HEK293 (cell line): ENCODE measurements at regions not wholly inside any gene's neighbourhood (a gene's known extent, or its start where the extent isn't known, plus 50 kb on each side); places are given as distances from the start of the nearest gene placed in this dataset.

Source experiments
- CTCF ChIA-PET: fragments of 350-600 bp; formaldehyde crosslinking; extraction: SDS; loops from one replicate; lab custom pipeline; 2021; ENCODE audit warnings: antibody characterized with exemption; lab: Yijun Ruan, JAX
- POLR2A ChIA-PET: fragments of 300-600 bp; formaldehyde crosslinking; extraction: SDS; loops from one replicate; lab custom pipeline; 2020; ENCODE audit warnings: antibody characterized with exemption, inconsistent platforms; lab: Yijun Ruan, JAX
- H3K27ac ChIP-seq: fragments of 200-500 bp; sonication (Bioruptor generic); 2 replicates; pipeline ENCODE4 v1.5.1; 2014; ENCODE audit warnings: low read depth, low read length, control low read depth, inconsistent platforms; ENCODE audit errors: extremely low read depth
- H3K36me3 ChIP-seq, 2 experiments: fragments of 200-500 bp in 1 of 2; sonication (Bioruptor generic) in 1 of 2; 1 replicate in 1 of 2; 2 replicates in 1 of 2; pipeline ENCODE4 v1.5.1; 2014 to 2017; ENCODE audit warnings: inconsistent platforms in 2 of 2, low read length in 2 of 2; ENCODE audit not compliant: control insufficient read depth in 2 of 2, insufficient read depth in 1 of 2
- H3K4me1 ChIP-seq: fragments of 200-500 bp; sonication (Bioruptor generic); 2 replicates; pipeline ENCODE4 v1.5.1; 2014; ENCODE audit warnings: mild to moderate bottlenecking, low read length, inconsistent platforms; ENCODE audit not compliant: control insufficient read depth, insufficient read depth
- H3K4me3 ChIP-seq: 2 replicates; pipeline ENCODE4 v1.5.1; 2011; ENCODE audit warnings: low read depth, mild to moderate bottlenecking, control low read depth, low read length, moderate library complexity
- H3K9me3 ChIP-seq: fragments of 200-500 bp; sonication (Bioruptor generic); 2 replicates; pipeline ENCODE4 v1.5.1; 2014; ENCODE audit warnings: low read depth, low read length, inconsistent platforms; ENCODE audit not compliant: control insufficient read depth, insufficient read depth
- IKZF3 ChIP-seq: fragments of 450-650 bp; IDR thresholded peaks from 2 replicates; pipeline ENCODE4 v1.5.0; 2018; ENCODE audit warnings: missing biosample characterization, mild to moderate bottlenecking, missing genetic modification characterization, moderate library complexity
- INSM2 ChIP-seq: fragments of 450-650 bp; formaldehyde crosslinking; IDR thresholded peaks from 2 replicates; pipeline ENCODE4 v1.5.1; 2016; ENCODE audit warnings: missing biosample characterization, missing genetic modification characterization
- KLF16 ChIP-seq: fragments of 450-650 bp; formaldehyde crosslinking; IDR thresholded peaks from 2 replicates; pipeline ENCODE4 v1.5.1; 2017; ENCODE audit warnings: missing biosample characterization, missing genetic modification characterization
- KLF8 ChIP-seq: fragments of 450-650 bp; formaldehyde crosslinking; IDR thresholded peaks from 2 replicates; pipeline ENCODE4 v1.5.1; 2016; ENCODE audit warnings: missing biosample characterization, missing genetic modification characterization
- PRDM10 ChIP-seq: fragments of 450-650 bp; formaldehyde crosslinking; IDR thresholded peaks from 2 replicates; pipeline ENCODE4 v1.5.1; 2016; ENCODE audit warnings: missing biosample characterization, missing genetic modification characterization
- ZBTB8A ChIP-seq: fragments of 450-650 bp; formaldehyde crosslinking; IDR thresholded peaks from 2 replicates; pipeline ENCODE4 v1.5.1; 2016; ENCODE audit warnings: missing biosample characterization, missing genetic modification characterization
- ZEB2 ChIP-seq: fragments of 450-650 bp; formaldehyde crosslinking; IDR thresholded peaks from 2 replicates; pipeline ENCODE4 v1.5.1; 2016; ENCODE audit warnings: missing biosample characterization, missing genetic modification characterization
- ZNF112 ChIP-seq: fragments of 450-650 bp; formaldehyde crosslinking; IDR thresholded peaks from 2 replicates; pipeline ENCODE4 v1.5.0; 2017; ENCODE audit warnings: missing biosample characterization, missing genetic modification characterization
- ZNF114 ChIP-seq: fragments of 450-650 bp; formaldehyde crosslinking; IDR thresholded peaks from 2 replicates; pipeline ENCODE4 v1.5.0; 2017; ENCODE audit warnings: missing biosample characterization, missing genetic modification characterization
- ZNF155 ChIP-seq: fragments of 450-650 bp; formaldehyde crosslinking; IDR thresholded peaks from 2 replicates; pipeline ENCODE4 v1.5.1; 2016; ENCODE audit warnings: missing biosample characterization, missing genetic modification characterization
- ZNF16 ChIP-seq: fragments of 450-650 bp; formaldehyde crosslinking; IDR thresholded peaks from 2 replicates; pipeline ENCODE4 v1.5.1; 2016; ENCODE audit warnings: low read depth, missing biosample characterization, missing genetic modification characterization
- ZNF174 ChIP-seq: fragments of 450-650 bp; formaldehyde crosslinking; IDR thresholded peaks from 2 replicates; pipeline ENCODE4 v1.5.0; 2017; ENCODE audit warnings: missing biosample characterization, mild to moderate bottlenecking, missing genetic modification characterization
- ZNF19 ChIP-seq: fragments of 450-650 bp; formaldehyde crosslinking; IDR thresholded peaks from 2 replicates; pipeline ENCODE4; 2016; ENCODE audit warnings: missing biosample characterization, missing genetic modification characterization, low read depth
- ZNF2 ChIP-seq: fragments of 450-650 bp; formaldehyde crosslinking; IDR thresholded peaks from 2 replicates; pipeline ENCODE4 v1.5.1; 2016; ENCODE audit warnings: missing biosample characterization, missing genetic modification characterization
- ZNF335 ChIP-seq: fragments of 450-650 bp; formaldehyde crosslinking; conservative IDR thresholded peaks from 2 replicates; pipeline ENCODE4 v1.5.1; 2016; ENCODE audit warnings: missing biosample characterization, missing genetic modification characterization
- ZNF394 ChIP-seq: fragments of 450-650 bp; formaldehyde crosslinking; IDR thresholded peaks from 2 replicates; pipeline ENCODE4 v1.5.1; 2016; ENCODE audit warnings: missing biosample characterization, missing genetic modification characterization, mild to moderate bottlenecking, moderate library complexity, borderline replicate concordance
- ZNF510 ChIP-seq: fragments of 450-650 bp; formaldehyde crosslinking; IDR thresholded peaks from 2 replicates; pipeline ENCODE4 v1.5.1; 2018; ENCODE audit warnings: mild to moderate bottlenecking, missing genetic modification characterization, missing biosample characterization; ENCODE audit not compliant: insufficient replicate concordance
- ZNF600 ChIP-seq: fragments of 450-650 bp; formaldehyde crosslinking; IDR thresholded peaks from 2 replicates; pipeline ENCODE4 v1.5.1; 2016; ENCODE audit warnings: missing biosample characterization, missing genetic modification characterization
- ZNF610 ChIP-seq: fragments of 450-650 bp; formaldehyde crosslinking; IDR thresholded peaks from 2 replicates; pipeline ENCODE4 v1.5.1; 2016; ENCODE audit warnings: missing biosample characterization, missing genetic modification characterization, borderline replicate concordance
- ZNF692 ChIP-seq: fragments of 450-650 bp; formaldehyde crosslinking; IDR thresholded peaks from 2 replicates; pipeline ENCODE4 v1.5.1; 2016; ENCODE audit warnings: missing biosample characterization, missing genetic modification characterization
- ZSCAN30 ChIP-seq: fragments of 450-650 bp; IDR thresholded peaks from 2 replicates; pipeline ENCODE4 v1.5.1; 2018; ENCODE audit warnings: missing biosample characterization, mild to moderate bottlenecking, missing genetic modification characterization, moderate library complexity

- H3K9me3 ChIP-seq, result no peaks in the 10 kb centered on the region
- TF ChIP-seq ZNF174 (tag by site-specific recombination) (no peak), ZNF335 (tag by site-specific recombination) (no peak), ZNF19 (tag by site-specific recombination) (no peak), ZNF394 (tag by site-specific recombination) (no peak), KLF8 (tag by site-specific recombination) (no peak)
- TF ChIP-seq, all 188 proteins: peak for 0
- H3K4me1 ChIP-seq, result no peaks in the 10 kb centered on the region
- no peak overlapping the region for H3K27ac ChIP-seq
- no peak overlapping the region for H3K4me3 ChIP-seq
- ChIA-PET POLR2A (interaction anchor here (0.6 kb wide), 1 partner anchor 132 kb away, joined by 6 read pairs; no protein-coding TSS in a partner anchor), CTCF (interaction anchor here (0.7 kb wide), 1 partner anchor 301 kb away, joined by 4 read pairs; no protein-coding TSS in a partner anchor)
- H3K36me3 ChIP-seq, result no peaks in the 10 kb centered on the region
These were observed 69.1 kb upstream of the EGLN3 start for GRCh38 chr14:34020014-34020413.

GRCh38 chr14:34018564-34019244 is 67.8 kb upstream of the EGLN3 start:
- Histone ChIP-seq H3K27ac (no peak overlapping the region), H3K4me1 (no peaks in the 10 kb centered on the region), H3K4me3 (no peak overlapping the region), H3K9me3 (no peaks in the 10 kb centered on the region), H3K36me3 (no peaks in the 10 kb centered on the region)
- ChIA-PET CTCF (no interaction called here), POLR2A (no interaction called here)
- TF ChIP-seq ZNF610 (tag by site-specific recombination), result no peak
- TF ChIP-seq ZSCAN30 (tag by site-specific recombination), result no peak
- no peak for TF ChIP-seq INSM2 (tag by site-specific recombination)
- TF ChIP-seq ZEB2 (tag by site-specific recombination), result no peak
- TF ChIP-seq ZNF692 (tag by site-specific recombination), result no peak
- no peak for TF ChIP-seq ZNF114 (tag by site-specific recombination)
- TF ChIP-seq ZNF112 (tag by site-specific recombination), result no peak
- no peak for TF ChIP-seq ZNF155 (tag by site-specific recombination)
- no peak for TF ChIP-seq ZBTB8A (tag by site-specific recombination)
- no peak for TF ChIP-seq ZNF2 (tag by site-specific recombination)
- TF ChIP-seq ZNF600, result no peak
- no peak for TF ChIP-seq ZNF16 (tag by site-specific recombination)
- no peak for TF ChIP-seq ZNF510 (tag by site-specific recombination)
- no peak for TF ChIP-seq KLF16 (tag by site-specific recombination)
- no peak for TF ChIP-seq PRDM10 (tag by site-specific recombination)
- no peak for TF ChIP-seq IKZF3 (tag by site-specific recombination)
